HG03575 (cell line): ENCODE measurements at regions not wholly inside any gene's neighbourhood (a gene's known extent, or its start where the extent isn't known, plus 50 kb on each side); places are given as distances from the start of the nearest gene placed in this dataset.
"Not testable (repeated sequence)": the region's sequence is repeated elsewhere in the genome, so short reads cannot be mapped to it uniquely, and the experiment has no call there.

Experiments
- ATAC-seq: cut with Tn5 transposase; IDR thresholded peaks from one replicate; pipeline ENCODE4 v1.9.1; 2021; ENCODE audit not compliant: unreplicated experiment, insufficient number of reproducible peaks, low FRiP score; ENCODE audit errors: extremely low read depth

DNA sequence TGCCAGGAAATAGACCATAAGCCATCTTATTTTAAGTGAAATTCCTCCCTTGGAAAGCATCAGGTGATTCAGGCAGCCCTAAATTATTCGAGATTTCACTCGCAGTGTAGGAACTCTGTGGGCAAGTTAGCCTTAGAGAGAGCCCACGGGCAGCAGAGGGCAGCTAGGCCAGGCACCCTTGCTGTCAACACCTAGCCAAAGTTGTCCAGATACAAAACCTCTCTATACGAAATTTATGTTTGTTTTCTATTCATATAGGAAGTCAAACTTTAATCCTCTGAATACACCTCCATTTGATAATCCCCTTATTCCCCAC lies 1043.5 kb downstream of the GATA3 start:
- ATAC-seq: no peak

DNA sequence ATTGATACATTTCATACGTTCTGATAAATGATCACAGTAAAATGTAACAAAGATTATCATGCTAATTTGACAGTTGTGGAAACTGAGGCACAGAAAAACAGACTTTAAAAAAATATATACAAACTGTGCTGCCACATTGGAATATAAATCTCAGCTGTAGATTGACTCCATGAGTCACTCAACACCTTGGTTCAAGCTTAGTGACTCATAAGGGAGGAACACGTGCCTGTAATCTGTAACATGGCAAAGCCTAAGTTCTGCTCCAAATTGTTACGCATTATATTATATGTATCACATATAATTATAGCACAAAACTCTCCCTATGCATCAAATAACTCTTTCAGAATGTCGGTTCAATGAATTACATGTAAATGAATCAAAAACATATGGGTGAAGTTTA lies 1047.5 kb downstream of the GATA3 start:
- ATAC-seq: no peak

DNA sequence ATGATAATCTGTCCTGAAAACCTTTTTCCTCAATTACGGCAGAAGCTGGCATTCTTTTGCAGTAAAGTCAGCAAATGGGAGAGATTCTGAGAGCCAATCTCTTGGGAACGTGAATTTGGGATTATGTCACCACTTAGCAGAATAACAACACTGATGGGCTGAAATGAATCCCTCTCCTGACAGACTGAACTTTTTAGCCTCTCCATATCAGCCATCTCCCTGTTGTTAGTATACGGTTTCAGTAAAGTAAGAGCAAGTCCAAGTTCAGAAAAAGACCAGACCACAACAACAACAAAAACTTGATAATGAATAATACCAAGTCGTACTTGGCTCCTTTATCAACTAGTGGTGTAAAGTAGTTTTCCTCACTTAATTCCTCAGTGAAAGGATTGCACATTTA lies 1048.8 kb downstream of the GATA3 start:
- no peak for ATAC-seq

DNA sequence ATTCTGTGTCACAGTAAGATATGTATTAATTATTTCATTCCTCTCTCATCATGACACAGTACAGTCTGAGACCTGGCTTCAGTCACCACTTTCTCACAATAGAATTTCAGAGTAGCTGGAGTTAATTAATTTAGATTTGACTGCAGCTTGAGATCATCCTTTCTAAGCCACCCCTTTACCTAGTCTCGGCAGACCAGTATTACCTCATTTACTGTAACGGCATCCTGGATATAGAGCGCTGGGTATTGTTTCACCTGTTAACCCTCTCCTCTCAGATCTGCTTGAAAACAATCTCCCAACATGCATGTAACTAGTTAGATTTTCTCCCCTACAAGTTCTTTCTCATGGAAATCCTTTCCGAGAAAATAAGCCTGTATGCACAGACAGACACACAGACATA lies 1057.5 kb downstream of the GATA3 start:
- ATAC-seq: no peak

DNA sequence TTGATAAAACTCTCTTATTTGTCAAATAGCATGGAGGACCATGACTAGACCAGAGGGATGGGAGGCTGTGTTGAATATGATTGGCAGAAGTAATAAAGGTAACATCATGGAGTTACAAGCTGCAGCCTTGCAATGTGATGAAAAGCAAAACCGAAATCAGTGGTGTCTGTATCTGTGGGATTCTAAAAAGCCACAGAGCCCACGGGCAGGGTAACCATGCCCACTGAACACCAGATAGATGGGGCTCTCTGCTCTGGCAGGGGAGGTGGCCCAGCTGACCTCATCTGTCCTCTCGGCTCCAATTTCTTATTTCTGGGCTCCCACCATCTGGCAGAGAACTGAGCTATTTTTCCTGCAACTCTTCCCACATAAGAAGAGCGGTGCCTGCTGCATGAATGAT lies 1072.2 kb downstream of the GATA3 start:
- ATAC-seq: no peak

DNA sequence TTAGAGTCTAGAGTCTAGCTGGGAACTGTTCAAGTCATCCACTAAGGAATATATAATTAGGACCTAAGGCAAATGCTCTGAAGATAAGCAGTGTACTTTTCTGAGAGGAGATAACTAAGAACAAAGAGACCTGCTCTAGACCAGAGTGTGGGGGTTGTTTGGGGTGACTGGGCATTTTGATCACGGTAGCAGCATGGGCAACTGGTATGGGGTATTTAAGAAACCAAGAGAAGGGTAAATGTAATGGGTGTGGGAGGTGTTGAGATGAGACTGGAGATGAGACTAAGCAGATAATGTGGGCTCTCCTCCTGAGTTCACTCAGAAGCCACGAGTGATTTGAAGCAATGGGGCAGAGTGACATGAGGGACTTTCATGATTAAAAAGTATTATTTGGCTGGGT lies 1082.9 kb downstream of the GATA3 start:
- no peak for ATAC-seq

DNA sequence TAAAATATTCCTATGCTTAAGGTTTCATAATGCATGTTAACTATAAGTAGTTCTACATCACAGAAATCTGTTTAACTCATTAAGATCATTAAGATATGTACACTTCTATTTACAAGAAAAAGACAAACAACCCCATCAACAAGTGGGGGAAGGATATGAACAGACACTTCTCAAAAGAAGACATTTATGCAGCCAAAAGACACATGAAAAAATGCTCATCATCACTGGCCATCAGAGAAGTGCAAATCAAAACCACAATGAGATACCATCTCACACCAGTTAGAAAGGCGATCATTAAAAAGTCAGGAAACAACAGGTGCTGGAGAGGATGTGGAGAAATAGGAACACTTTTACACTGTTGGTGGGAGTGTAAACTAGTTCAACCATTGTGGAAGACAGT lies 1084.3 kb downstream of the GATA3 start:
- ATAC-seq: not testable (repeated sequence)

DNA sequence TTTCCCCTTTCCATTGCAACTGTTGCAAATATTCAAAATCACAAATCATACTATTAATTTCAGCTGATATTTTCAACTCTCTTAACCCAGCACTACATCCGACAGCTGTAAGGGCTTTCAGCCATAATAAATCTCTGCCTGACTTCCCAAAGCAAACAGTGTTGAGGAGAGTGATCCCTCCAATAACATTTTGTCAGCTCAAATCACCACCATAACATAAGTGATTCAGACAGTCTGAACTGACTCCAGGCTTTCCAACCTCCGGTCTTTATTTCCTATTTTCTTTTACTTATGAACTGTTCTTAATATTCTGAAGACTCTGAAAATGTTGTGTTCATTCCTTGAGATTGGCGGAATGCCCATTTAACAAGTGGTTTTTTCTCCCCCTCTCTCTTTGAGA lies 1085.9 kb downstream of the GATA3 start:
- ATAC-seq: no peak

DNA sequence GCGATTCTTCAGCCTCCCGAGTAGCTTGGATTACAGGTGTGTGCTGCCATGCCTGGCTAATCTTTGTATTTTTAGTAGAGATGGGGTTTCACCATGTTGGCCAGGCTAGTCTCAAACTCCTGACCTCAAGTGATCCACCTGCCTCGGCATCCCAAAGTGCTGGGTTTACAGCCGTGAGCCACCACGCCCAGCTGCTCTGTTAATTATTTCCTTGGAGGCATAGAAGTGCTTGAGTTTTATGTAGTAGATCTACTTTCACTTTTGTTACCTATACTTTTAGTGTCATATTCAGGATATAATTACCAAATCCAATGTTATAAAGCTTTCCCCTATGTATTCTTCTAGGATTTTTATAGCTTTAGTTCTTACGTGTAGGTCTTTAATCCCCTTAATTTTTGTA lies 1093.0 kb downstream of the GATA3 start:
- ATAC-seq: no peak

DNA sequence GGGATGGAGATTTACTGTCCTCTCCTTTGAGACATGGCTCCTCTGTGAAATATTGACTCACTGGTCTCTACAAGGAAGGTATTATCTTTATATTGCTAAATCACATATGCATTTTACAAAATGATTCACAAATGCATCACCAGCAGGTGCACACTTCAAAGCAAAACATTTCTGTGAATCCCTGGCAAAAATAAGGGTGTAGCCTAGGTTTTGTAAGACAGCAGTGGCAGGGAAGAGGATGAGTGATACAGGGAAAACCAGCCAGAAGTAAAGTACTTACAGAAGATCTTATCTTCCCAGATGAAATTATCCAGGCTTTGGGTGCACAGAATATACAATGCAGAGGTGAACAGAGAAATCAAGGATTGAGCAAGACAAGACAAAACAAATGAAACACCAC lies 1094.6 kb downstream of the GATA3 start:
- no peak for ATAC-seq

DNA sequence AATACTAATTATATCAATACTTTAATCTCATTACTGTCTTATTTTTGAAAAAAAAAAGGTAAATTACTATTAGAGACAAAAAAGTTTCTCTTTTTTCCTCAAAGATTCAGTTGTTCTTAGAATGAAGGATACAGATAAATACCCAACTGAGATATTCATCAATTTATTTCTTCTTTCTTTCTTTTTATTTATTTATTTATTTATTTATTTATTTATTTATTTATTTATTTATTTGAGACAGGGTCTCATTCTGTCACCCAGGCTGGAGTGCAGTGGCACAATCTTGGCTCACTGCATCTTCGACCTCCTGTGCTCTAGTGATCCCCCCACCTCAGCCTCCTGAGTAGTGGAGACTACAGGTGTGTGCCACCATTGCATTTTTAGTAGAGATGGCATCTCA lies 1098.6 kb downstream of the GATA3 start:
- ATAC-seq: not testable (repeated sequence)

DNA sequence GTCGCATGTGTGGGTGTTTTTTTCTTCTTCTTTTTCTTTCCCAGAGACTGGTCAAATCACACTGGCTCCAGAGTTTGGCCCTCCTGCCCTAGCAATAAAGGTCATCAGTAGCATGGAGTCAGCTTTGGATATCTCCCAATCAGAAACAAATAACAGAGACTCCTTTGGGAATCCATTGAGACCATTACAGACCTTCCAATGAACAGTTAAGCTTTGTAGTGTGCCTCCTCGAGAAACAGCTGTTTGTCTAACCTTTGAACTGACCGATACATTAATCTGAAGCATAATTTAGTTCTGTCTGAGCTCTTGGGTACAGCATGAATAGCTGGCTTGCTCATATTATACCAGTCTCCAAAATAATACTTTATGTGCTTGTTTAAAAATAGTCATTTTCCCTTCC lies 1103.2 kb downstream of the GATA3 start:
- ATAC-seq: no peak

DNA sequence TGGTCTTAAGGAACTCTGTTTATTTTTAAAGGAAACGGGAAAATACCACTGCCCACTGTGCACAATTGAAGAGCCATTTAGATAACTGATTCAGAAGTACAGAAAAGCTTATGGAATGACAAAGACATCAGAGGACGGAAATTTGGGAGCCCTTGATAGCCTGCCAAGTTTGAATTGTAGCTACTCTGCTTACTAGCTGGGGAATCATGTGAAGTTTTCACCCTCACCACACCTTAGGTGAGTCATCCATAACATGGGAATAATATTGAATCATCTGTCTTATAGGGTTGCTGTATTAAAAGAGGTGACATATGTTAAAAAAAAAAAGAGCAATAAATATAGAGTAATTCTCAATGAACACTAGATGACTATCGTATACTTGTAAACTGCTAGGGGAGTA lies 1104.2 kb downstream of the GATA3 start:
- no peak for ATAC-seq

DNA sequence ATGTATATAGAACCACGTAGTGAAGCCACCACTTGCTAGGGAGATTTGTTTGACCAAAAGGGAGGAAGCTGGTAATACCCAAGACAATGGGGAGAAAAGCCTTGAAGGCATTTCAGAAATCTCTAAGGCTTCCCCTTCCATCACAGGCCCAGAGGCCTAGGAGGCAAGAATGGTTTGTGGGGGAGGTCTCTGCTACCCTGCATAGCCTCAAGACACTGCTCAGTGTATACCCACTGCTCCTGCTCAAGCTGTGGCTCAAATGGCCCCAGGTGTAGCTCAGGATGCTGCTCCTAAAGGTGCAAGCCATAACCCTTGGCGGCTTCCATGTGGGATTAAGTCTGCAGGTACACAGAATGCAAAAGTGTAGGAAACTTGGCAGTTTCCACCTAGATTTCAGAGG lies 1105.8 kb downstream of the GATA3 start:
- ATAC-seq: no peak

DNA sequence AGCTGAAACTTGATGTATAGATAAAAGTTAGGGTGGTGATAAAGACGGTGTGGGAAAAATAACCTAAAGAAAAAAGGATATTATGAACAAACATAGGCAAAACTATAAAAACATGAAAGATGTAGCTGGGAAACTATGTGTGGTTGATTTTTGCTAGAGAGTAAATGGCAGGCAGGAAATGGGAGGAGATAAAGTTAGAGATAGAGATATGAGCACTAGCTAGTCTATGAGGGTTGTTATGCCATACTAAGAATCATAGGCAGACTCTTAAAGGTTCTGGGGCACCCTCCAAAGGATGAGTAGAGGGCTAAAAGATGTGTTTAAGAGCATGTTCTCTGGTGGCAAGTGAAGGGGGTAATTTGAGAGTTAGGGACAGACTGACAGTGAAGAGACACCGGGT lies 1109.2 kb downstream of the GATA3 start:
- ATAC-seq: no peak

DNA sequence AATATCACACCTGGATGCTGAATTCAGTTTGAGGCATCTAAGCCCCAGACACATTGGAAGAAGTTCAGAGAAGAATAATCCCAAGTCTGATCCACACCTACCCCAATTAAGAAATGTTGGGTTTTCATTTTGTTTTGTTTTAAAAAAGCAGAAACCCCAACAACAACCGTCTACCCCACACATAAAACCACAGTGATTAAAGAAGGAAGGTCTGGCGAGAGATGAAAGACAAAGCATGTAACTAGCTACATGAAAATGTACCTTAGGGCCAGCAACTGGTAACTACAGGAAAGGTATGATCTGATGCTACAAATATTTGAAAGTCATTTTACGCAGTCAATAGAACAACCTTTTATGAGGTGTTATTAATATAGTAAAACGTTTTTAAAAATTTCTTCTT lies 1112.3 kb downstream of the GATA3 start:
- no peak for ATAC-seq

DNA sequence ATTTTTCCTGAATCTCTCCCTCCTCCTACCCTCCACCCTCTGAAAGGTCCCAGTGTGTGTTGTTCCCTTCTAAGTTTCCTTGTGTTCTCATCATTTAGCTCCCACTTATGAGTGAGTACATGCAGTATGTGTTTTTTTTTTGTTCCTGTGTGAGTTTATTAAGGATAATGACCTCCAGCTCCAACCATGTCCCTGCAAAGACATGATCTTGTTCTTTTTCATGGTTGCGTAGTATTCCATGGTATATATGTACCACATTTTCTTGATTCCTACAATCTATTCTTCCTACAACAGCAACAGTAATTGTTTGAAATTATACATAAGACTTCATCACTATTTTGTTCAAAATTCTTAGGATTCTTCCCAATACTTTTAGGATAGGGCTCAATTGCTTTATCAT lies 1117.8 kb downstream of the GATA3 start:
- ATAC-seq: no peak

DNA sequence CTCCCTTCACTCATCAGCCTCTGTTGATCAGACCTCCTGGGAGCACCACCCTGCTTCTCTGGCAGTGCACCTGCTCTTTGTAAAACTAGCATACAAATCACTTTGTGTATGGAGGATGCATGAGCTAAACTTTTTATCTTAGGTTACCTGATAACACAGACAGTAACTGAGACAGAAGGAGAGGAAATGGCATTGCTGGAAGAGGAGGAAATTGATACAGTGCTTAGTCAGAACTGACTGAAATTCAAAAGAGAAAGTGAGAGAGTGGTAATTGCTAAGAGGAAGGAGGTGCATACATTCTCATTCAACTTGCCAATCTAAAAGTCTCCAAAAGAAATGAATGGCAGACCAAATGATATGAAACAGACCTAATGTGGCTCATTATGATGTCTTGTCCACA lies 1120.7 kb downstream of the GATA3 start:
- no peak for ATAC-seq

DNA sequence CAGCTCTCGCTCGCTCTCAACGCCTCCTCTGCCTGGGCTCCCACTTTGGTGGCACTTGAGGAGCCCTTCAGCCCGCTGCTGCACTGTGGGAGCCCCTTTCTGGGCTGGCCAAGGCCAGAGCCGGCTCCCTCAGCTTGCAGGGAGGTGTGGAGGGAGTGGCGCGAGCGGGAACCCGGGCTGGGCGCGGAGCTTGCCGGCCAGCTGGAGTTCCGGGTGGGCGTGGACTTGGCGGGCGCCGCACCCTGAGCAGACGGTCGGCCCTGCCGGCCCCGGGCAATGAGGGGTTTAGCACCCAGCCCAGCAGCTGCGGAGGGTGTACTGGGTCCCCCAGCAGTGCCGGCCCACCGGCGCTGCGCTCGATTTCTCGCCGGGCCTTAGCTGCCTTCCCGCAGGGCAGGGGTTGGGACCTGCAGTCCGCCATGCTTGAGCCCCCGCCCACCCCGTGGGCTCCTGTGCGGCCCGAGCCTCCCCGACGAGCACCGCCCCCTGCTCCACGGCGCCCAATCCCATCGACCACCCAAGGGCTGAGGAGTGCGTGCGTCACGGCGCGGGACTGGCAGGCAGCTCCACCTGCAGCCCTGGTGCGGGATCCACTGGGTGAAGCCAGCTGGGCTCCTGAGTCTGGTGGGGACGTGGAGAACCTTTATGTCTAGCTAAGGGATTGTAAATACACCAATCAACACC lies 1128.9 kb downstream of the GATA3 start:
- not testable (repeated sequence) for ATAC-seq

DNA sequence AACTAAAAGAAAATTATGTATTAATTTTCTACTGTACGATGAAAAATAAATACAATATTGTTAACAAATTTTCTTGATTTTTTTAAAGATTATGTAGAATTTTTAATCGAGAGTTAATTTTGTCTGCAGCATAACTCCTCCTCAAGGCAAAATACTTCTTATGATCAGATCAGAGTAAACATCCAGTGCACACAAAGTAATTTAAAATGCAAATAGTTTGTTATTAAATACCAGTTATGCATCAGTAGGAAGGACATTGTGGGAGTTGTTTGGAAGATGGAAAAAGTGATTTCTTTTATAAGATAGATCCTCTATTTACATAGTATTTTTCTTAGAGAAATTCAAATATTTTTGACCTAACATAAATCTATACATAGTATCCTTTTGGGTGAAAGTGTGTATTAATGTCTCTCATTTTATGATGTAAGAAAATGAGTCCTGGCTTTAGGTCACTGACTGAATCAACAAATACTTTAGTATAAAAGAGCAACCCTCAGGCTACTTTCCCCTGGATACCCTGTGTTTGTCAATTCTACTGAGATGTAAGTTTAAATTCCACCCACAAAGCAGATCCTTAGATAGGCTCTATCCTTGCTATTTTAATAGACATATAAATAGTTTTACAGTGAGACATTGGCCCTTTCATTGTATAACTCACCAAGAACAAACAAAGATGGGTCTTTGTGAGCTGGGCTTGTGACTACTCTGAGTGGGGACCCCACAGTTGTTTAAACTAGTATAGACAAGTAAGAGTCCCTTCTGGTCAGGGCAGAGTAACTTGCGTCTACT lies 1133.7 kb downstream of the GATA3 start:
- ATAC-seq: no peak

DNA sequence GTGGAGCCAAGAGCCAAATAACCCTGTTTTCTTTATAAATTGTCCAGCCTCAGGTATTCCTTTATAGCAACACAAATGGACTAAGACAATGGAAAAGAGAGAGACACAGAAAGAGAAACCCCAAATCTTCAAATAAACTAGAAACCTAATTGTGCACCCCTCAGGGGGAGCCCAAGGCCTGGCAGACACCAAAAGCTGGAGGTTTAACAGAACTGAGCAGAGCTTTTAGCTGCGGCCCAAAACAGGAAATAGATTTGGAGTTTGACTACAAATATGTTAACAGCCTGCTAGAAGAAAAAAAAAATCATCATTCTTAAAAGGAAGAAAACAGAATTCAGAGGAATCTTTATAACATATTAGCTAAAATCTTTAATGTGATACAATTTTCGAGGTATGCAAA lies 1135.0 kb downstream of the GATA3 start:
- ATAC-seq: no peak
